Activated T-helper 1 cell treated with Interleukin-2 at 50 U/mL for 16 hours (primary cell): ENCODE measurements at regions not wholly inside any gene's neighbourhood (a gene's known extent, or its start where the extent isn't known, plus 50 kb on each side); places are given as distances from the start of the nearest gene placed in this dataset.
"Not testable (repeated sequence)": the region's sequence is repeated elsewhere in the genome, so short reads cannot be mapped to it uniquely, and the experiment has no call there.

Experiments used
- DNase-seq: peaks from one replicate; pipeline ENCODE4 v3.0.0-alpha.2; 2020; ENCODE audit warnings: low read depth

DNA sequence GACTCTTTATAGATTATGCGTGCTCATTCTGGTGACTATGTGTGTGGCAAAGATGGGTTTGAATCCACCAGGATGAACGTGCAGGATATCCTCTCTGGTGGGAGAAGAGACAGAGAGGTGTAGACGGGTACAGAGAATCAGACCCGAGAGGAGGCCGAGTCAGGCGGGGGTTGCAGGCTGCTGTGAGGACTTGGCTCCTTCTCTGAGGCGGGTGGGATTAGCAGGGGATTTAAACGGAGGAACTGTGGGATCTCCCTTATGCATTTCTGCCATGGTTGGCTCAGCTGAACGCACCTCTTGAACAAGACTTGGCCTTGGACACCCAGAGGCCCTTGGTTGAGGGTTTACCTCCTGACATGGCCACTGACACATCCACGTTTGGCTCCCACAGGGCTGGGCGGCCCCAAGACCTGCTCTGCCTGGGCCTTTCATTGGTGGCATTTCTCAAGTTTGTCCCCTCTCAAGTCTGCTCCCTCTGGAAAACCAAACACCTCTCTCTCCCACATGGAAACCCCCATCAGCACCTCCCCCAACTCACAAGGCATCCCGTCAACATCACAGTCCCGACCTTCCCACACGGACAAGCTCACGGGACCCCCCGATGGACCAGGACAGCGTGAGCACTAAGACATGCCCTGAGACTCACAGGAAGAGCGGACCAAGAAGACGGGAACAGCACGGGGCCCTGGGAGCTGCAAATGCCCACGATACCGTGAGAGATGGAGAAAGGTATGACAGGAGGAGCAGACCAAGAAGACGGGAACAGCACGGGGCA lies 158.3 kb downstream of the RTP5 start:
- DNase-seq: no peak

DNA sequence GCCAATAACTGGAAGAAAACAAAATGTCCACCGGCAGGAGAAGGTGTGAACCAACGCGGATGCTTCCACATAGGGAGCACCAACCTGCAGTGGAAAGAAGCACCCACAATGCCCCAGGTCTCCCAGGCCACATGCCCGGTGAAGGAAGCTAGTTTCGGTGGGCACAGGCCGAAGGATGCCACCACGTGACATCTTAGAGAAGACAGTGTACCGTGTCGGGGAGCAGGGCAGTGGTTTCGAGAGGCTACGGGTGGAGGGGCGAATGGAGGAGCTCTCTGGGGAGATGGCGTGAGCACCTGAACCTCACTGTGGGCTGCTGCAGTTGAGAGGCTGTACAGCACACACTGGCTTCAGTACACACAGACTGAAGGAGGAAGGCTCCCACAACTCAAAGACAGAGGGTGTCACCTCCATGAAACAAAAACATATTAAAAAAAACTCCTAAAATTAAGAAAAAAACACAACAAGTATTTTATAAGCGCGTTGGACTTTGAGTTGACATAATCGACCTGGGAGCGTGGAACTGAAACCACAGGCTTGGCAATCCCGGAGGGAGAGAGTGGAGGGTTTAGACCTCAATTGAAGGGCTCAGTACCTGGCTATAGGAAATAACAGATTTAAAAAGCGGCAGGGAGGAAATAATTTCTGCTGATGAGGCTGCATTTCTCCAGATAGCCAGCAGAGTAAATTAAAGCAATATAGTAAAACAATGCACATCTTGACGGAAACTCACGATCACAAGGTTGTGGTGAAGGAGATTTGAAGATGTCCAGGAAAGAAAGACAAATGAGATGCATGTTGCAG lies 160.1 kb downstream of the RTP5 start:
- DNase-seq: no peak

DNA sequence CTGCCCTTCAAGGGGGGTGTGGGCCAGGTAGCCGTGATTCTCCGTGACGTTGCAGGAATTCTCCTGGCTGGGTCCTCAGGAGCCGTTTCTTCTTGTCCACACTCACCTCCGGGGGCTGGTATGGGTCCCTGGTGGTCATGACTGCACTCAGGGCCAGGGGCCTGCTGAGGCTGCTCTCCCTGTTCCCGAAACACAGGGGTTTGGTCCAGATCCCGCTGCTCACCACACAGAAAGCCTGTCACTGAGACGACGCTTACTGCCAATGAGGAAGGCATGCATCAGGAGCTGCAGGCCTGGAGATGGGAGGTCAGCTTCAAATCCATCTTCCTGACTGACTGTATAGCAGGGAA lies 160.7 kb downstream of the RTP5 start:
- DNase-seq: no peak

DNA sequence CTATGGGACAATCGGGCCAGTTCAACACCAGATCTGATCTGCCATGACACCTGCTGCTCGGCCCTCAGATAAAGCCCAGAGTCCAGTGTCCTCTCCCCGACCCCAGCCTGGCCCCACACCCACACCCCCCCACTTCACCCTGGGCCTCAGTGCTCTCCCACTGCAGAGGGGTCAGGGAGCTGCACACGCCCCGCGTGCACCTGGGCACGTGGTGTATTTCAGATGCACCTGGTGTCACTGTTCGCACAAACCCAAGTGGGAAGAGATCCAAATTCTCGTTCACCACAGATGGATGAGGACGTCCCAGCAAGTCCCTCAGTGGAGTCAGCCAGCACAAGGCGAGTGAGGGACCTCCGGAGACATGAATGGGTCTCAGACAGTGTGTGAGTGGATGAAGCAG lies 161.3 kb downstream of the RTP5 start:
- no peak for DNase-seq

DNA sequence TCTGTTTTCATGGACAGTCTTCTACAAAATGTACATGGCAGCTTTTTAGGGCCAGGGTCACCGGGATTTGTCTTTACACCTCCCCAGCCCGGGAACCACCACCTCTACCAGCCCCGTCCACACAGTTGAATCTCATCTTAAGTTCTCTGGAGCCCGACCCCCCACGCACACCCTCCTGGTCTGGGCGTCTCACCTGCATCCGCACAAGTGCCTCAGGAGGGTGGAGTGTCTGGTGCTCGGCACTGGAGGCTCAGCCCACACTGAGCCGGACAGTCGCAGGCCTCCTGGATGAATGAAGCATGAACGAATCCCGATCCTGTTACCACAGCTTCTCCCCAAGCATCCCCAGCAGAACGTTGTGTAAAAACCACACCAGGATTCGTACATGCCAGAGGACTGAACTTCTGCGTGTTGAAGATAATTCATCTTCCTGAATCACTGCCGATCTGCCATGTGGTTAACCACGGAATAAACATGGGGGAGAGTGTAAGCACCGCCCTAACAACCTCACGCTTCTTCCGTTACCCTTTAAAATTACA lies 162.0 kb downstream of the RTP5 start:
- peak; percentile 39 for DNase-seq

DNA sequence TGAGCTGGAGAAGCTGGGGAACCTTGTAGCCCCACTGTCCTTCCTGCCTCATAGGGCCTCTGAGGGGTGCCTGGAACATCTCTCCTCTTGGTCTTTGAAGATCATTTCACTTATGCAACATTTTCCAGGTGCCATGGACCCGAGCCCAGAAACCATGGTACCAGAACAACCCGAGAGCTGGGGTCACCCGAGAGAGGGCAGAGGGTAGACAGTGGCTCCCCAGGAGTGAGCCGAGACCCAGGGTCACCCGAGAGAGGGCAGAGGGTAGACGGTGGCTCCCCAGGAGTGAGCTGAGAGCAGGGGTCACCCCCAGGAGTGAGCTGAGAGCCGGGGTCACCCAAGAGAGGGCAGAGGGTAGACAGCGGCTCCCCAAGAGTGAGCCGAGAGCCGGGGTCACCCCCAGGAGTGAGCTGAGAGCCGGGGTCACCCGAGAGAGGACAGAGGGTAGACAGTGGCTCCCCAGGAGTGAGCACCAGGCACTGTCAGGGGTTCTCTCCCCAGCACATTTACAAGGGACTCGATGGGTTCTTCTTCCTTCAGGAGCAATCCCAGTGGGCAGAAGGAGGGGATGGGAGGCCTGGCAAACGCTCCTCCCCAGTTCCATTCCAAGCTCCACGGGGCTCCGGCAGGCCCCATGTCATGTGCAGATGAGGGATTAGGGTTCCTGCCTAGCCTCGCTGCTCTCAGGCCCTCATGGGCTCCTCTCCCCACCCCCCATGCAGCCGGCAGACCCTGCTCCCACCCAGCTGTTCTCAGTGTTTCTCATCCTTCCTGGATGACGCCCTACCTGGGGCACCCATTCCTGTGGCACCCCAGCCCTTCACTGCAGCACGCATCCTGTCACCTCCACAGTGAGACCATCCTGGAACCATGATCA lies 163.5 kb downstream of the RTP5 start:
- DNase-seq: no peak

DNA sequence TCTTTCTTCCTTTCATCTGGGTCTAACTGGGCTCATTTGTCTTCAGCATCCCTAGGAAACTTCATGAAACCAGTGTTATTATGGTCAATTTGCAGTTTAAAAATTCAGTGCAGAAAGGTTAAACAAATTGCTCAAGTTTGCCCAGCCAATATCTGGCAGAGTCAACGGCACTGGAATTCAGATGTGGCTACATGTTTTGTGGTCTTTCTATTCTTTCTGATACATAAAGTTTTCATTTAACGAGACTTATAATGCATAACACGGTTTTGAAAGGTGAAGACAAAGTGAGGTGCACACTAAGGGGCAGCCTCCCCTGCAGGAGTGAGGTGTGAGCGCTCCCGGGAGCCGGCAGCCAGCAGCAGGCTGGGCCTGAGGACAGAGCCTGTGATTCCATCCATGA lies 164.6 kb downstream of the RTP5 start:
- DNase-seq: no peak

DNA sequence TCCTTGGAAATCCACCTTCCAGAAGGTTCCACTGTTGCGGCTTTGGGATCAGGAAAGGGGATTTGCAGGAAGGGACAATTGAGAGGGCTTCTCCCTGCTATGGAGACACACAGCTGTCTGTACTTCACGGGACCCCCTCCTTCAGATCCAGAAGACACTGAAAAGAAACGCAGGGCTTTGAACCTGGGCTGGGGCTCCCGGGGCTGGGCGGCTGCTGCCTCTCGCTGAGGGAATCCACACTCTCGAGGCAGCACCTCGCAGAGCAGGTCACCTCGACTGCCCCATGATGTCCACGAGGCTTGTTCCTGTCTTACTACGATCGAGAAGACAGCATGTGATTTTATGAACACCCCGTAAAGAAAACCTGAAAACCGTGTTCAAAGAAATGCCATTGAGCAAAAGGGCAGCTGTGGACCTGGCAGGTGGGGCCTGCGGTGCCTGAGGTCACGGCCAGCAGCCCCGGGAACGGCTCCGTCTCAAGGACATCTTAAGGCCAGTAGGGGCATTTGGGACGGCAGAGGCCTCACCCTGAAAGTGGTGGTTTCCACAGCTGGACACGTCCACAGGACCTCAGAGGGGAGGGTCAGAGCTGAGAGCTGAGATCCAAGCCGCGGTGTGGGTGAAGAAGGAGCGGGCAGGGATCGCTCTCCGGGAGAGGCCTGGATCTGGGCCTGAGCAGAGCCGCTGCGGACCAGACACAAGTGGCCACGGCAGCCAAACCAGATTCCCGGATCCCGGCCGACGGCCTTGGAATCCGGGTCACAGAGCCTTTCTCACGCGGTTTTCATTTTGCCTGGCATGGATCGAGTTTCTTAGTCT lies 165.7 kb downstream of the RTP5 start:
- DNase-seq: no peak

DNA sequence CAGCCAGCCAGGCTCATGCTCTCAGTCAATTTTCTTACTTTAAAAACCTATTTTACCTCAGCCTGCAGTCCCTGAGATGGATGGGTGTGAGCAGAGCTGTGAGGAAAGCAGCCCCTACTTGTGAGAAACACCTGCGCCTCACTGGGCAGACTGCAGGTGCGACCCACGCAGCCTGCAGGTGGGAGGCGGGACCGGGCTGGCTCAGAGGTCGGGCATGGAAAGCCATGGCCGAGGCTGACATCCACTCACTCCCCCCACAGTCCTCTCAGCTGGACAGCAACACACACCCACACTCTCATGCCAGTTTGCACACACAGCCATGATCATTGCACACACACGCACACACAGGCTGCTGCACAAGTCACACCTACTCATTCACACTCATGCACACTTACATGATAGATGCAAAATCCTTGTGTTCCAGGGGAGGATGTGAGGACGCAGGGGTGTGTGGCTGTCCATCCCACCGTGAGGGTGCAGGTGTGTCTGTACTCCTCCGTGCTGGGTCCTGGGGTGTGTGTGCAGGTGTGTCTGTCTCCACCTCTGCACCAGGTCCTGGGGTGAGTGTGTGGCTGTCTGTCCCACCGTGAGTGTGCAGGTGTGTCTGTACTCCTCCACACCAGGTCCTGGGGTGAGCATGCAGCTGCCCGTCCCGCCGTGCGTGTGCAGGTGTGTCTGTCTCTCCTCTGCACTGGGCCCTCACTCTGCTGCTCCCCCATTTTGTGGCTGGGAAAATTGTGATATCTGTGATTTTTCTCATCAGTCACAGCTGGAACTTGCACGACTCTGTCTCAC lies 166.5 kb downstream of the RTP5 start:
- DNase-seq: no peak

DNA sequence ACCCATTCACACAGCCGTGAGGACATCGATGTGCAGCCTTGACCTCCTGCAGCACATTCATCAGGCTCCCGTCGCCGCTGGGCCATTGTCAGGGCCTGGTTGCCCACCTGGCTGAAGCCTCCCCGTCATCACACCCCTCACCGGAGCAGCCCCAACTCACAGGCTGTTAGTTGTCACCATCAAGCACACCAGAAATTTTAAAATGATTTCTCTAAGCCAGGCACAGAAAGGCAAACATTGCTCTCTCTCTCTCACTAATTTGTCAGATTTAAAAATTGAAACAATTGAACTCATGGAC lies 167.1 kb downstream of the RTP5 start:
- no peak for DNase-seq

DNA sequence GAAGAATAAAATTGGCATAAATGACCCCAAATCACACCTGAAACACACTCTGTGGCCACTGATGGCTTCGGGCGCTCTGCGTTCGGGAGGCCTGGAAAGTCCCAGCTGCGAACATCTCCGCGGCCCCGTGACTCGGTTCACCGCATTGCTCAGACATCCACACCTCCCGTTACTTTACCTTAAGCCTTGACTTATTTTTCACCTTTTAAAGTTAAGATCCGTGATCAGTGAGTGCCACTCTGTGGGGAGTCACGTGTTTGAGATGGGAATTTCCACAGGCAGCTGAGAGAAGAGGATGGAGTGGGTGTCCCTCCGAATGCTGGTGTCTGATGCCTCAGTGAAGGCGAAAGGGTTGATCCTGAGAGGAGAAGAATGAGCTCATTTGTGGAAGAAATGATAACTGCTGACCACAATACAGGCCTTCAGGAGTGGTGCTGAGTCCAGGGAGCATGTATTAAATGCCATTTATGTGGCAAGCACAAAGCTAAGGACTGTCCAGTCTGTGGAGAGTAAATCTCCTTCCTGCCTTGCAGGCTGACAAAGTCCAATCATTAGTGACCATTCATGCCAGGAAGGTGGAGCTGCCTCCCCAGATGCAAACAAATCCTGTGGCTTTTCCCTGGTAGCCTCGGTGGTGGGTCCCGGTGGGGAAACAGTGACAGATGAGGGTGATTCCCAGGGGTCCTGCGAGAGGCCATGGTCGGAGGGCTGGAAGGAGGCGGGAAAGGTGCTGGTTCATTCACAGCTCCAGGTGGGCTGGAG lies 168.8 kb downstream of the RTP5 start:
- DNase-seq: no peak

DNA sequence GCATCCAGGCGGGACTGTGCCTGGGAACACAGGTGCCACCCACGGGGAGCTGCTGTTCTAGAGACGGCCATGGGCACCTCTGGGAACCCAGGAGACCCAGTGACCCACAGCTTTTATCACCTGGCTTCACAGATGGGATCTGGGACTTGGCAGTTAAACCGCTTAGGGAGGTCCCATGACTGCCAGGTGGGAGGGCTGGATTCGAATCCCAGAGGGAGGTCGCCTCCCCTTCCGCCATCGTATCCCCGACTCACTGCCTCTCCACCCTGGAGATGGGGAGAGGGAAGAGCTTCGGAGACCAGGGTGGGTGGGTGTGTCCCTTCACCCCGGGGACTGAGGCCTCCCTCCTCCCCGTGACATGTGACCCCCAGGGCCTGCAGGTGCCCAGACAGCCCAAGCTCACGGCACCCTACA lies 169.4 kb downstream of the RTP5 start:
- DNase-seq: no peak

DNA sequence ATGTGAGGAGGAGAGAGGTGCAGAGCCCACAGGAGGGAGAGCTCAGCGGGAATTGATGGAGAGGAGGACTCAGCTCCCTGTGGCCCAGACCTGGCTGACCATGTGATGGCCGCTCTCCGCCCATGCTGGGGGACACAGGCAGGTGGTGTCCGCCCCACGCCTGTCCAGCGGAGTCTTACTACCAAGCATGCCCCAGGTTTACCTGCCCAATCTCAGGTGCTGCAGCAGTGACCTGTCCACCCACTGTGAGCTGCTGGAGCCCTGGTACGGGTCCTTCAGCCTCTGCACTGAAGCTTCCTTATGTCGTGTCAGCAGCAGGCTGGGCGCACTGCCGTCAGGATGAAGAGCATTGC lies 170.8 kb downstream of the RTP5 start:
- no peak for DNase-seq

DNA sequence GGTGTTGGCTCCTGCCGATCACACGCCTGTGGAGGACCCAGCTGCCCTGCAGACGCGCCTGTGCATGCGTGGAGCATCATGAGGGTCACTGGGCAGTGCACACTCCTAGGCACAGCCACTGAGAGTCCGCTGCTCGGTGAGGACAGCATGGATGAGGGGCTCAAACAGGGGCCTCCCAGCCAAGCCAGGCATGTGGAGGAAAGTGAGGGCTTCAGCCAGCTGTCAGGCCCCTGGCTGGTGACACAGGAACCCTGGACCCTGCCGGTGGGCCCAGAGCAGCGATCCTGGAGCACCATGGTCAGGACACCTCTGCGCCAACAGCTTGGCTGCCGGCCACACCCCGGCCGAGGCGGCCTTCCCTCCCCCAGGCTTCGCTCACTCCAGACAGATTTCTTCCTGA lies 171.2 kb downstream of the RTP5 start:
- DNase-seq: no peak

DNA sequence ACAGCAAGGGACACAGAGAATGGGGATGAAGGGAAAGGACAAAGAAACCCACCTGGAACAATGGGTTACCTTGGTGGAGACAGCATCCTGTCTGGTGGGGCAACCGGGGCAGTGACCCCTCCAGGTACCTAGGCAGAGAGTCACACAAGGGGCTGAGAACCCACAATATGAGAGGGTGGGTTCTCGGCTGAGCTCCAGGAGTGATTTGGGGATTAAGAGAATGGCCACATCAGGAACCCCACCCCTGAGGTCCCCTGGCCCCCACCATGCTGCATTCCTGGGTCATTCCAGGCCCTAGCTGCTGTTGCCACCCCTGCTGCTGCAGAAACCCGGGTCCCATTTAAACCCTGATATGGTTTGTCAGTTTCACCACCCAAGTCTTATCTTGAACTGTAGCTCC lies 172.3 kb downstream of the RTP5 start:
- DNase-seq: no peak

DNA sequence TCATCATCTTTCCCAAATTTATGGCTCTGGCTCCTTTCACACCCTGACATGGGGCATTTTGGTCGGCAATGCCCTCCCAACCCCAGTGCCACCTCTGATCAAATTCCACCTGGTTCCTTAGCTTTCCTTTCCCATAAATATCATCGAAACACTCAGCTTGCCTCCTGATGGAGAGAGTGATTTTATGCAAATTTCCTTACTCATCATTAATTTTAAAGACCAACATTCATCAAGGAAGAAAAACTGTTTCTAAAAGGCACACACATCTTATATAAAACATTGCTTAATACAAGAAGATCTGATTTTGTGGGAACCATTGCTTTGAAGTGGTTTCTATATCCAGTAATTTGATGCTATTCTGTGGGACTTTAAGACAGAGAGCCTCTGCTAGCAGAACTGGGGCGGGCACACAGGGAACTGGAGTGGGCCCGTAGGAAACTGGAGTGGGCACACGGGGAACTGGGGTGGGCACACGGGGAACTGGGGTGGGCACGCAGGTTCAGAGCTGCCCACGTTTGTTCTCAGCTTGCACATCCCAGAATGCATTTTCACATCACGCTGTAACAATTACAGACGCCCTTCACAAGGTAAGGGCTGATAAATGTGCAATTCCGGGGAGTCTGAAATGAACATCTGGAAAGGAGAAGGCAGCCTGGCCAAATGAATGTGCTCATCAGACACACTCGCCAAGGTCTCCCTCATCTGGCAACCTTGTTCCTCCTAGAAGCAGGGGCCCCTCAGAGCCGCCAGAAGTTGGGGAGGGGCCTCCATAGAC lies 174.2 kb downstream of the RTP5 start:
- no peak for DNase-seq

DNA sequence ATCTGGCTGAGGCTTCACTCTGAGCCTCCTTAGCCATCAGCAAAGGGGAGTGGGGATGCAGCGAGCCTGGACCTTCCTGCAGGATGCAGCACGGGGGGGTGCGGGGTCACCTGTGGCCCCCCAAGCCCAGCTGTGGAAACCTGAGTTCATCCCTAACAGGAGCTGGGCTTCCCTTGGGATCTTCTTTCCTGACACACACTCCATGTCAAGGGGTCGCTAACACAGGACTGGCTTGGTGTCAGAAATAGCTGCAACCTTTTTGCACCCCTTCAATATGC lies 174.7 kb downstream of the RTP5 start:
- DNase-seq: no peak

DNA sequence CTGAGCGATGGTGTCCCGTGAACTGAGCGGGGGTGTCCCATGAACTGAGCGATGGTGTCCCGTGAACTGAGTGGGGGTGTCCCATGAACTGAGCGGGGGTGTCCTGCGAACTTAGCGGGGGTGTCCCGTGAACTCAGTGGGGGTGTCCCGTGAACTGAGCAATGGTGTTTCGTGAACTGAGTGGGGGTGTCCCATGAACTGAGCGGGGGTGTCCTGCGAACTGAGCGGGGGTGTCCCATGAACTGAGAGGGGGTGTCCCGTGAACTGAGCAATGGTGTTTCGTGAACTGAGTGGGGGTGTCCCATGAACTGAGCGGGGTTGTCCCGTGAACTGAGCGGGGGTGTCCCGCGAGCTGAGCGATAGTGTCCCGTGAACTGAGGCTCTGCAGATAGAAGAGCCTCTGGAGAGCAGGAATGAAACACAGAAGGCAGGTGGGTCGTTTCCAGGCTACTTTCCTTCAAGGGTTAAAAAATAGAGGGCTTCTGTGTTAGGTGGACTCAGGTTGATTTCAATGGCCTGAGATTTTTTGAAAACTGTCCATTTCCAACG lies 176.1 kb downstream of the RTP5 start:
- DNase-seq: not testable (repeated sequence)

DNA sequence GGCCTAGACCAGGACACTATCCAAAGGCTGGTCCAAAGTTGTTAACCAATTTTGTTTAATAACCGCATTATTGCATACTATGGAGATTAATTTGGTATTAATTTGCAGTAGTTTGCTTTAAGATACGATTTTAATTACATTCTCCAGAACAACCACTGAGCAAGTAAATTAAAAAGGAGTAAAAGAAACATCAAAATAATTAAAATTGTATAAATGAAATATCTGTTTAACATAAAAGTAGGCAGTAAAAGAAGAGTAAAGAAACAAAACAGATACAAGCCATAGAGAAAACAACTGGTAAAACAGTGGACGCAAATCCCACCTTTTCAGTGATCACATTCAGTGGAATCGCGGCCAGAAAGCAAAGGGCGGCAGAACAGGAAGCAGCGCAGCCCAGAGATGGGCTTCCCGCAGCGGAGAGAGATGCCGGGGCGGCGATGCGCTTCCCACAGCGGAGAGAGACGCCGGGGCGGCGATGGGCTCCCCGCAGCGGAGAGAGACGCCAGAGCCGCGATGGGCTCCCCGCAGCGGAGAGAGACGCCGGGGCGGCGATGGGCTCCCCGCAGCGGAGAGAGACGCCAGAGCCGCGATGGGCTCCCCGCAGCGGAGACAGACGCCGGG lies 176.8 kb downstream of the RTP5 start:
- no peak for DNase-seq
